H9 (cell line): ENCODE measurements at regions not wholly inside any gene's neighbourhood (a gene's known extent, or its start where the extent isn't known, plus 50 kb on each side); places are given as distances from the start of the nearest gene placed in this dataset.

Experiments used
- DNase-seq: peaks from one replicate; pipeline ENCODE4 v3.0.0-alpha.2; 2017
- H2AFZ ChIP-seq: one replicate; pipeline ENCODE4 v1.6.1; 2013; ENCODE audit warnings: mild to moderate bottlenecking, low read length, control low read depth, moderate library complexity
- H2AK5ac ChIP-seq: 2 replicates; pipeline ENCODE4 v1.6.1; 2013; ENCODE audit warnings: low read length, control low read depth, mixed read lengths; ENCODE audit not compliant: insufficient read length
- H2BK120ac ChIP-seq: one replicate; pipeline ENCODE4 v1.6.1; 2013; ENCODE audit warnings: low read depth, mild to moderate bottlenecking, low read length, control low read depth, inconsistent platforms; ENCODE audit not compliant: poor library complexity, severe bottlenecking
- H2BK12ac ChIP-seq: 2 replicates; pipeline ENCODE4 v1.6.1; 2013; ENCODE audit warnings: low read length, control low read depth, mixed read lengths, low read depth; ENCODE audit not compliant: insufficient read length
- H2BK15ac ChIP-seq: 2 replicates; pipeline ENCODE4 v1.6.1; 2013; ENCODE audit warnings: low read depth, low read length, control low read depth
- H2BK20ac ChIP-seq: one replicate; pipeline ENCODE4 v1.6.1; 2013; ENCODE audit warnings: low read depth, mild to moderate bottlenecking, low read length, control low read depth, inconsistent platforms; ENCODE audit not compliant: poor library complexity, severe bottlenecking
- H2BK5ac ChIP-seq: 2 replicates; pipeline ENCODE4 v1.6.1; 2013; ENCODE audit warnings: low read length, control low read depth, mixed read lengths; ENCODE audit not compliant: insufficient read length
- H3K14ac ChIP-seq: 2 replicates; pipeline ENCODE4 v1.6.1; 2013; ENCODE audit warnings: low read length, control low read depth; ENCODE audit not compliant: insufficient read depth
- H3K18ac ChIP-seq: 2 replicates; pipeline ENCODE4 v1.6.1; 2013; ENCODE audit warnings: low read depth, mild to moderate bottlenecking, mixed read lengths, low read length, control low read depth; ENCODE audit not compliant: insufficient read length
- H3K23ac ChIP-seq: 2 replicates; pipeline ENCODE4 v1.6.1; 2013; ENCODE audit warnings: low read length, control low read depth, mixed read lengths, low read depth; ENCODE audit not compliant: insufficient read length
- H3K23me2 ChIP-seq: 2 replicates; pipeline ENCODE4 v1.6.1; 2013; ENCODE audit warnings: low read depth, mild to moderate bottlenecking, mixed read lengths, low read length, control low read depth; ENCODE audit not compliant: insufficient read length, poor library complexity, severe bottlenecking
- H3K27ac ChIP-seq: 2 replicates; pipeline ENCODE4 v1.5.1; 2013; ENCODE audit warnings: low read length, control low read depth, mixed read lengths, low read depth; ENCODE audit not compliant: insufficient read length
- H3K27me3 ChIP-seq: 2 replicates; pipeline ENCODE4 v1.6.1; 2013; ENCODE audit warnings: low read length, control low read depth, inconsistent platforms; ENCODE audit not compliant: insufficient read depth
- H3K4ac ChIP-seq: 2 replicates; pipeline ENCODE4 v1.6.1; 2013; ENCODE audit warnings: low read depth, mild to moderate bottlenecking, control low read depth, inconsistent platforms, low read length, moderate library complexity
- H3K4me1 ChIP-seq: 2 replicates; pipeline ENCODE4 v1.6.1; 2013; ENCODE audit warnings: low read length, control low read depth, inconsistent platforms; ENCODE audit not compliant: insufficient read depth
- H3K4me2 ChIP-seq: 2 replicates; pipeline ENCODE4 v1.6.1; 2013; ENCODE audit warnings: low read length, control low read depth, mixed read lengths; ENCODE audit not compliant: insufficient read length, insufficient read depth
- H3K56ac ChIP-seq: 2 replicates; pipeline ENCODE4 v1.6.1; 2013; ENCODE audit warnings: low read depth, mild to moderate bottlenecking, mixed read lengths, low read length, control low read depth; ENCODE audit not compliant: insufficient read length
- H3K79me1 ChIP-seq: 2 replicates; pipeline ENCODE4 v1.6.1; 2013; ENCODE audit warnings: low read depth, mild to moderate bottlenecking, moderate library complexity, low read length, control low read depth, inconsistent platforms; ENCODE audit not compliant: insufficient read depth, poor library complexity, severe bottlenecking
- H3K79me2 ChIP-seq: 2 replicates; pipeline ENCODE4 v1.6.1; 2013; ENCODE audit warnings: low read length, control low read depth, inconsistent platforms; ENCODE audit not compliant: insufficient read depth
- H3K9ac ChIP-seq: 2 replicates; pipeline ENCODE4 v1.6.1; 2013; ENCODE audit warnings: low read length, control low read depth, mixed read lengths; ENCODE audit not compliant: insufficient read length; ENCODE audit errors: extremely low read depth
- H3K9me3 ChIP-seq: one replicate; pipeline ENCODE4 v1.6.1; 2013; ENCODE audit warnings: low read depth, low read length, inconsistent platforms; ENCODE audit not compliant: control insufficient read depth
- H3T11ph ChIP-seq: one replicate; pipeline ENCODE4 v1.6.1; 2013; ENCODE audit warnings: mild to moderate bottlenecking, low read length, control low read depth, inconsistent platforms
- H4K20me1 ChIP-seq: one replicate; pipeline ENCODE4 v1.6.1; 2013; ENCODE audit not compliant: control insufficient read depth, insufficient read length, insufficient read depth
- H4K5ac ChIP-seq: 2 replicates; pipeline ENCODE4 v1.6.1; 2013; ENCODE audit warnings: low read depth, mild to moderate bottlenecking, mixed read lengths, low read length, control low read depth; ENCODE audit not compliant: insufficient read length
- H4K8ac ChIP-seq: replicated peaks from 2 replicates; pipeline ENCODE4 v1.6.1; 2013; ENCODE audit warnings: low read length, control low read depth, mixed read lengths, low read depth; ENCODE audit not compliant: insufficient read length
- H4K91ac ChIP-seq: 2 replicates; pipeline ENCODE4 v1.6.1; 2013; ENCODE audit warnings: low read depth, mild to moderate bottlenecking, moderate library complexity, mixed read lengths, low read length, control low read depth; ENCODE audit not compliant: insufficient read length
- H3K27ac Mint-ChIP-seq, 3 experiments: 2 replicates in 2 of 3; 3 replicates in 1 of 3; pipeline ENCODE4 v1.8.0; 2020 to 2021; ENCODE audit warnings: mixed read lengths in 3 of 3, mild to moderate bottlenecking in 1 of 3, moderate library complexity in 1 of 3
- H3K27me3 Mint-ChIP-seq: 2 replicates; pipeline ENCODE4 v1.8.0; 2021; ENCODE audit warnings: low read depth, mild to moderate bottlenecking, moderate library complexity, mixed read lengths
- H3K36me3 Mint-ChIP-seq, 3 experiments: 2 replicates in 2 of 3; 3 replicates in 1 of 3; pipeline ENCODE4 v1.8.0; 2020 to 2021; ENCODE audit warnings: low read depth in 3 of 3, mixed read lengths in 3 of 3; ENCODE audit not compliant: insufficient read depth in 1 of 3
- H3K4me1 Mint-ChIP-seq, 2 experiments: 2 replicates each; pipeline ENCODE4 v1.8.0; 2020; ENCODE audit warnings: mixed read lengths in 2 of 2
- H3K4me3 Mint-ChIP-seq, 2 experiments: 2 replicates in 1 of 2; 3 replicates in 1 of 2; pipeline ENCODE4 v1.8.0; 2020 to 2021; ENCODE audit warnings: mild to moderate bottlenecking in 2 of 2, mixed read lengths in 2 of 2, moderate library complexity in 1 of 2
- H3K9me3 Mint-ChIP-seq, 2 experiments: 2 replicates in 1 of 2; 3 replicates in 1 of 2; pipeline ENCODE4 v1.8.0; 2020; ENCODE audit warnings: mild to moderate bottlenecking in 2 of 2, mixed read lengths in 2 of 2, moderate library complexity in 1 of 2
- WGBS: extraction: QIAGEN DNeasy Blood & Tissue Kit; methylation state at CpG from one replicate; pipeline ENCODE4 v1.1.7; 2013; ENCODE audit warnings: missing lambda C conversion rate, low lambda C conversion rate, mixed read lengths; ENCODE audit not compliant: insufficient read length; ENCODE audit errors: extremely low coverage; 5-methylcytosine and 5-hydroxymethylcytosine counted together
- TF ChIP-seq, protein P1 (sequence below): fragments of 200-600 bp; sonication (generic); conservative IDR thresholded peaks from 3 replicates; pipeline ENCODE4 v1.8.0; 2021; ENCODE audit warnings: antibody characterized with exemption, mild to moderate bottlenecking

GRCh38 chr20:24163506-24163905 is 174.9 kb upstream of the GGTLC1 start:
- H3K4me3 Mint-ChIP-seq, result no peak overlapping the region
- TF ChIP-seq, protein P1, sequence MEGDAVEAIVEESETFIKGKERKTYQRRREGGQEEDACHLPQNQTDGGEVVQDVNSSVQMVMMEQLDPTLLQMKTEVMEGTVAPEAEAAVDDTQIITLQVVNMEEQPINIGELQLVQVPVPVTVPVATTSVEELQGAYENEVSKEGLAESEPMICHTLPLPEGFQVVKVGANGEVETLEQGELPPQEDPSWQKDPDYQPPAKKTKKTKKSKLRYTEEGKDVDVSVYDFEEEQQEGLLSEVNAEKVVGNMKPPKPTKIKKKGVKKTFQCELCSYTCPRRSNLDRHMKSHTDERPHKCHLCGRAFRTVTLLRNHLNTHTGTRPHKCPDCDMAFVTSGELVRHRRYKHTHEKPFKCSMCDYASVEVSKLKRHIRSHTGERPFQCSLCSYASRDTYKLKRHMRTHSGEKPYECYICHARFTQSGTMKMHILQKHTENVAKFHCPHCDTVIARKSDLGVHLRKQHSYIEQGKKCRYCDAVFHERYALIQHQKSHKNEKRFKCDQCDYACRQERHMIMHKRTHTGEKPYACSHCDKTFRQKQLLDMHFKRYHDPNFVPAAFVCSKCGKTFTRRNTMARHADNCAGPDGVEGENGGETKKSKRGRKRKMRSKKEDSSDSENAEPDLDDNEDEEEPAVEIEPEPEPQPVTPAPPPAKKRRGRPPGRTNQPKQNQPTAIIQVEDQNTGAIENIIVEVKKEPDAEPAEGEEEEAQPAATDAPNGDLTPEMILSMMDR, result no peak
- H2AFZ ChIP-seq, result no peak overlapping the region

More at GRCh38 chr20:24163506-24163905, 174.9 kb upstream of the GGTLC1 start:
- Histone ChIP-seq H2BK20ac (no peak overlapping the region), H3K4ac (no peak overlapping the region), H3K18ac (no peak overlapping the region), H3K56ac (no peak overlapping the region), H3K23me2 (no peaks in the 10 kb centered on the region), H3K9me3 (no peaks in the 10 kb centered on the region), H2BK15ac (no peak overlapping the region), H4K91ac (no peak overlapping the region), H3K23ac (no peak overlapping the region), H4K5ac (no peak overlapping the region), H3K79me1 (no peaks in the 10 kb centered on the region), H4K8ac (no peak overlapping the region), H3K79me2 (no peaks in the 10 kb centered on the region), H3K9ac (no peak overlapping the region), H2AK5ac (no peak overlapping the region), H2BK120ac (no peak overlapping the region), H3K27me3 (no peaks in the 10 kb centered on the region), H3T11ph (no peak overlapping the region), H2BK12ac (no peak overlapping the region), H3K4me1 (peaks cover 12% of the 10 kb centered on the region; the same call in 1 of the 2 replicates), H2BK5ac (no peak overlapping the region), H3K4me2 (no peak overlapping the region), H4K20me1 (no peaks in the 10 kb centered on the region), H3K14ac (no peak overlapping the region), H3K27ac (no peak overlapping the region)
- DNase-seq, result no peak
- peaks cover 0 to 5% of the 10 kb centered on the region in 2 experiments; a peak in 3 of 5 replicates for H3K9me3 Mint-ChIP-seq
- WGBS, result no CpG with 5 or more reads among the region's 2 CpGs
- peaks cover 2% of the 10 kb centered on the region; the same call in 1 of the 2 replicates for H3K27me3 Mint-ChIP-seq
- no peak overlapping the region for H3K27ac Mint-ChIP-seq
- H3K4me1 Mint-ChIP-seq, result peaks cover 28% of the 10 kb centered on the region in 2 experiments
- H3K36me3 Mint-ChIP-seq, result no peaks in the 10 kb centered on the region
